Large intestine (tissue), 3 donors: ENCODE measurements at regions not wholly inside any gene's neighbourhood (a gene's known extent, or its start where the extent isn't known, plus 50 kb on each side); places are given as distances from the start of the nearest gene placed in this dataset.
"Not testable (repeated sequence)": the region's sequence is repeated elsewhere in the genome, so short reads cannot be mapped to it uniquely, and the experiment has no call there.

Source experiments
- DNase-seq, 2 donors: peaks; one replicate each; pipeline versions ENCODE4 v3.0.0 to v3.0.0-alpha.2; 2013
- H3K27ac ChIP-seq: one replicate; pipeline ENCODE4 v1.5.1; 2013; ENCODE audit warnings: low read length
- H3K27me3 ChIP-seq: 2 replicates; pipeline ENCODE4 v1.6.1; 2013; ENCODE audit warnings: low read length; ENCODE audit not compliant: control insufficient read depth, insufficient read depth
- H3K36me3 ChIP-seq: 2 replicates; pipeline ENCODE4 v1.6.1; 2013; ENCODE audit warnings: low read length; ENCODE audit not compliant: control insufficient read depth, insufficient read depth
- H3K4me1 ChIP-seq: one replicate; pipeline ENCODE4 v1.6.1; 2013; ENCODE audit warnings: low read length; ENCODE audit not compliant: control insufficient read depth, insufficient read depth
- H3K4me3 ChIP-seq: one replicate; pipeline ENCODE4 v1.5.1; 2013; ENCODE audit warnings: low read length
- H3K9me3 ChIP-seq: one replicate; pipeline ENCODE4 v1.6.1; 2013; ENCODE audit warnings: mild to moderate bottlenecking, low read depth, low read length, moderate library complexity; ENCODE audit not compliant: control insufficient read depth
- WGBS: methylation state at CpG from one replicate; pipeline ENCODE4 v1.1.5; 2013; ENCODE audit warnings: low lambda C conversion rate; ENCODE audit not compliant: insufficient coverage; 5-methylcytosine and 5-hydroxymethylcytosine counted together

GRCh38 chr6:2611092-2611491 lies 139.6 kb downstream of the MYLK4 start:
- H3K4me1 ChIP-seq, result no peaks in the 10 kb centered on the region
- H3K27ac ChIP-seq, result no peak overlapping the region
- H3K4me3 ChIP-seq, result no peak overlapping the region
- H3K36me3 ChIP-seq, result no peaks in the 10 kb centered on the region
- H3K9me3 ChIP-seq, result no peaks in the 10 kb centered on the region
- H3K27me3 ChIP-seq, result no peaks in the 10 kb centered on the region
- 100% methylated on average over 1 of the region's 2 CpGs for WGBS
- no peak for DNase-seq

- no peak overlapping the region for H3K27ac ChIP-seq
- no peak overlapping the region for H3K4me3 ChIP-seq
- H3K36me3 ChIP-seq, result no peaks in the 10 kb centered on the region
- no peaks in the 10 kb centered on the region for H3K9me3 ChIP-seq
- WGBS, result 40% methylated on average over 1 of the region's 4 CpGs
- no peaks in the 10 kb centered on the region for H3K27me3 ChIP-seq
- no peaks in the 10 kb centered on the region for H3K4me1 ChIP-seq
- DNase-seq, result no peak
Observed at GRCh38 chr6:2608503-2608902, 142.2 kb downstream of the MYLK4 start.

DNA sequence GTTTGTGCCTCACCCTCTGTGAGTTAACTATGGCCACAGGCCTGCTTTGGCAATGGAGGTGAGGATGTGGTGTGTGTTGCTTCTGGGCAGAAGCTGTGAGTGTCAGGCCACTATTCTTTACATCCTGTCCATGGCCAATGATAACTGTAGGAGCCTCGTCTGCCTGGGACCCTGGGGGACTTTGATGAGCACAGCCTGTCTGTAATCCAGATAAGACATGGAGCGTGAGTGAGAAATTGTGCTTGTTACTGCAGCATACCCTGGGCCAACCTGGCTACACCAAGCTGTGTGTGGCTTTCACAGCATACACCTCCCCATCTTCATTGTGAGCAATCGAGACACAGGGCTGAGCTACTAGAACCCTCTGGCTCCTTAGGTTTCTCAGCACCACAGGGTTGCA lies 150.4 kb downstream of the MYLK4 start:
- no peaks in the 10 kb centered on the region for H3K4me1 ChIP-seq
- no peaks in the 10 kb centered on the region for H3K36me3 ChIP-seq
- H3K27ac ChIP-seq, result no peak overlapping the region
- no peak overlapping the region for H3K4me3 ChIP-seq
- H3K9me3 ChIP-seq, result no peaks in the 10 kb centered on the region
- no CpG with 5 or more reads among the region's 3 CpGs for WGBS
- H3K27me3 ChIP-seq, result peaks cover 2% of the 10 kb centered on the region
- no peak for DNase-seq

DNA sequence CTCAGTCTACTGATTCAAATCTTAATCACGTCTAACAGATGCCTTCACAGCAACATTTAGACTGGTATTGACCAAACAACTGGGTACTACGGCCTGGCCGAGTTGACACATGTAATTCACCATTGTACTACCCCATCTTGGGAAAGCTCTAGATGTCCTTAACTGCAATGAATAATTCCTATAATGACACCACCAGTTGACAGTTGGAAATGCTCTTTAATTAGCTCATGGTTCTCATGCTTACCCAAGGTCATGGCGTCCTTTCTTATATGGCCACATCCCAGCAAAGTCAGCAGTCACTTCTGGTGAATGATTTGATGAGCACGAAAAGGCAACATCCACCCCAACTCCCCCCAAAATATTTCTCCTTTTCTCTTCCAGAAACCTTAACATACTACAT lies 150.9 kb downstream of the MYLK4 start:
- no peaks in the 10 kb centered on the region for H3K9me3 ChIP-seq
- WGBS, result no CpG with 5 or more reads among the region's 5 CpGs
- no peaks in the 10 kb centered on the region for H3K4me1 ChIP-seq
- peaks cover 2% of the 10 kb centered on the region for H3K27me3 ChIP-seq
- H3K4me3 ChIP-seq, result no peak overlapping the region
- no peaks in the 10 kb centered on the region for H3K36me3 ChIP-seq
- no peak overlapping the region for H3K27ac ChIP-seq
- DNase-seq, result no peak

GRCh38 chr6:2598867-2599266 lies 151.9 kb downstream of the MYLK4 start:
- no CpG with 5 or more reads among the region's 6 CpGs for WGBS
- no peak for DNase-seq
- no peaks in the 10 kb centered on the region for H3K36me3 ChIP-seq
- H3K4me3 ChIP-seq, result no peak overlapping the region
- peaks cover 2% of the 10 kb centered on the region for H3K27me3 ChIP-seq
- no peaks in the 10 kb centered on the region for H3K9me3 ChIP-seq
- H3K4me1 ChIP-seq, result no peaks in the 10 kb centered on the region
- H3K27ac ChIP-seq, result no peak overlapping the region

DNA sequence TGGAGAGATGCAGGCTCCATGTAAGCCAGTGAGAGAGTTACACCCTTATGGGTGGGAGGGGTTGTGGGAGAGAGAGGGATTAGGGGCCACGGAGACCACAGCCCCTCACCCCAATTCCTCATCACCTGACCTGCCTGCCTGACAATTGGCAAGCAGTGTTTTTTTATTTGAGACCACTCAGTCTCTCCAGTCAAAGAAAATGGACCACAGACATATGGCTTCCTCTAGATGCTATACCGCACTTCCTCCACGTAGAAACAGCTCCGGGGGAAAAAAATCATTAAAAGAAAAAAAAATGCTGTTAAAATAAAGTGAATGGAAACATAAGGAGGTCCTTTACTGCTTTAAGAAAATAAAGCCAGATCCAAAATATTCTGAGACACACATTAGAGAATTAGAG lies 152.7 kb downstream of the MYLK4 start:
- H3K4me3 ChIP-seq, result no peak overlapping the region
- H3K4me1 ChIP-seq, result no peaks in the 10 kb centered on the region
- no peak for DNase-seq
- no peaks in the 10 kb centered on the region for H3K27me3 ChIP-seq
- WGBS, result 90% methylated on average over 3 of the region's 4 CpGs
- no peak overlapping the region for H3K27ac ChIP-seq
- H3K9me3 ChIP-seq, result no peaks in the 10 kb centered on the region
- H3K36me3 ChIP-seq, result no peaks in the 10 kb centered on the region

DNA sequence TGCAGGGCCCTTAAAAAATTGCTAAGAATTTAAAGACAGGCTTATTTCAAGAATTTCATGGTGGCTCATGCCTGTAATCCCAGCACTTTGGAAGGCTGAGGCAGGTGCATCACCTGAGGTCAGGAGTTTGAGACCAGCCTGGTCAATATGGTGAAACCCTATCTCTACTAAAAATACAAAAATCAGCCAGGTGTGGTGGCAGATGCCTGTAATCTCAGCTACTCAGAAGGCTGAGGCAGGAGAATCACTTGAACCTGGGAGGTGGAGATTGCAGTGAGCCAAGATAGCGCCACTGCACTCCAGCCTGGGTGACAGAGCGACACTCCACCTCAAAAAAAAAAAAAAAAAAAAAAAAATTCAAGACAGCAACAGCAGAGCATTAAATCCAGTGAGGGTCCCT lies 153.3 kb downstream of the MYLK4 start:
- not testable (repeated sequence) for DNase-seq

GRCh38 chr6:2596222-2596621 lies 154.5 kb downstream of the MYLK4 start:
- no peak overlapping the region for H3K4me3 ChIP-seq
- no peaks in the 10 kb centered on the region for H3K27me3 ChIP-seq
- H3K4me1 ChIP-seq, result no peaks in the 10 kb centered on the region
- H3K9me3 ChIP-seq, result no peaks in the 10 kb centered on the region
- H3K36me3 ChIP-seq, result no peaks in the 10 kb centered on the region
- H3K27ac ChIP-seq, result no peak overlapping the region
- no peak for DNase-seq
- WGBS, result no CpG with 5 or more reads among the region's 1 CpG

More for the DNA sequence above, 153.3 kb downstream of the MYLK4 start:
- H3K9me3 ChIP-seq, H3K4me1 ChIP-seq, H3K27ac ChIP-seq, H3K36me3 ChIP-seq, H3K27me3 ChIP-seq, H3K4me3 ChIP-seq: not testable (repeated sequence)
- no CpG with 5 or more reads among the region's 2 CpGs for WGBS

DNA sequence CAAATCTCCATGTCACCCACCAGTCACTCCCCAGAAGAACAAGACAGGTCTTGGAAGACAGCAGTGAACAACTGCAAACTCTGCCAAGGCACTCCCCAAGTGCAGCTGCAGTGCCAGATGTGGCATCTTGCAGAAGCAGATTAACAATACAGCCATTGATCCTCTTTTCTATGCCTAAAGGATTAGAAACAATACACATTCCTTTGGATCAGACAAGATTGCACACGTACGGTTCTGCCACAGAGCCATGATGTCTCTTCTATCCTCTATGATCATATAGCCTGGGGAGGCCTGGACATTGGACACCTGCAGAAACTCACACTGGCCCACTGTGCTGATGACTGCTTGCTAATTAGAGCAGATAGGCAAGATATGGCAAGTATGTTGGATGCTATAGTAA lies 155.9 kb downstream of the MYLK4 start:
- Histone ChIP-seq H3K4me3 (no peak overlapping the region), H3K4me1 (no peaks in the 10 kb centered on the region), H3K9me3 (no peaks in the 10 kb centered on the region), H3K27me3 (no peaks in the 10 kb centered on the region), H3K36me3 (no peaks in the 10 kb centered on the region), H3K27ac (no peak overlapping the region)
- WGBS, result no CpG with 5 or more reads among the region's 2 CpGs
- DNase-seq, result no peak

- Histone ChIP-seq H3K36me3 (no peaks in the 10 kb centered on the region), H3K27ac (no peak overlapping the region), H3K4me1 (no peaks in the 10 kb centered on the region), H3K27me3 (no peaks in the 10 kb centered on the region), H3K9me3 (no peaks in the 10 kb centered on the region), H3K4me3 (no peak overlapping the region)
- DNase-seq, result no peak
- no CpG with 5 or more reads among the region's 6 CpGs for WGBS
Observed at GRCh38 chr6:2593167-2593566, 157.6 kb downstream of the MYLK4 start.

GRCh38 chr6:2589171-2589661 lies 161.5 kb downstream of the MYLK4 start:
- Histone ChIP-seq H3K4me1 (no peaks in the 10 kb centered on the region), H3K36me3 (no peaks in the 10 kb centered on the region), H3K9me3 (no peaks in the 10 kb centered on the region), H3K27me3 (no peaks in the 10 kb centered on the region), H3K4me3 (no peak overlapping the region), H3K27ac (no peak overlapping the region)
- WGBS, result no CpG with 5 or more reads among the region's 8 CpGs
- DNase-seq, result peak; percentile 21 to 81
